ENCODE measurements at regions not wholly inside any gene's neighbourhood (a gene's known extent, or its start where the extent isn't known, plus 50 kb on each side); places are given as distances from the start of the nearest gene placed in this dataset.
A peak's percentile ranks its signal among the peaks of the same experiment; 100 is the strongest.
"Not testable (repeated sequence)": the region's sequence is repeated elsewhere in the genome, so short reads cannot be mapped to it uniquely, and the experiment has no call there.

DNA sequence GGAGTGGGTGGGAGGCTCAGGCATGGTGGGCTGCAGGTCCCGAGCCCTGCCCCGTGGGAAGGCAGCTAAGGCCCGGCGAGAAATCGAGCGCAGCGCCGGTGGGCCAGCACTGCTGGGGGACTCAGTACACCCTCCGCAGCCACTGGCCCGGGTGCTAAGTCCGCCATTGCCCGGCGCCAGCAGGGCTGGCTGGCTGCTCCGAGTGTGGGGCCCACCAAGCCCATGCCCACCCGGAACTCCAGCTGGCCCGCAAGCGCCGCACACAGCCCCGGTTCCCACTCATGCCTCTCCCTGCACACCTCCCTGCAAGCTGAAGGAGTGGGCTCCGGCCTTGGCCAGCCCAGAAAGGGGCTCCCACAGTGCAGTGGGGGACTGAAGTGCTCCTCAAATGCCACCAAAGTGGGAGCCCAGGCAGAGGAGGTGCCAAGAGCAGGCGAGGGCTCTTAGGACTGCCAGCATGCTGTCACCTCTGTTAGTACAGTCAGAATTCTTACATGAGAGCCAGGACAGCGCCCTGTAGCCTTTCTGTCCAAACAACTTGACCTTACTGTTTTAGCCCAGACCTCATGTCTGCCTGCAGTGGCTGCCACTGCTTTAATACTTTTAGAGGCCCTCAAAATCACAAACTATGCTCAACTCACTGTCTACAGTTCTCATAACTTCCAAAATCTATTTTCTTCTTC is 1117.9 kb downstream of the STIM2 start:
- H3K36me3 Mint-ChIP-seq, H3K27me3 Mint-ChIP-seq, H3K4me3 Mint-ChIP-seq, H3K4me1 Mint-ChIP-seq, H3K27ac Mint-ChIP-seq, H3K9me3 Mint-ChIP-seq: not testable (repeated sequence)

DNA sequence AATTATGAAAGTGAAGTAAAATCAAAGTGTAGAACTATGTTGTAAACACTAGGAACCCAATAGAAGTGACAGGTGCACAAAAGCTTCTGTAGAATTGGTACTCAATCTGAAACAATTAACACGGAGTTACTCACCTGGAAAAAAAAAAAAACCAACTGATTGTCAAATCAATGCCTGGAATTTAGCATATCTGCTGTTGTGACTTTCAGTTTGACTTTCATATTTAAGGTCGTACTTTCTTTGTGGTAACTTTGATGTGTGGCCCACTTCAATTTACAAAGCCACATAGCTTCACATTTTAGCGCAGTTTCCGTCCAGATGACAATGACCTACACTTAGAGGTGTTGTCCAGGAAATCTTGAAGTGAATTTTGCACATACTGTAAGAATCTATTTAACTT is 1124.9 kb downstream of the STIM2 start:
- peaks cover 8% of the 10 kb centered on the region for H3K9me3 Mint-ChIP-seq
- H3K4me1 Mint-ChIP-seq: no peaks in the 10 kb centered on the region
- H3K27ac Mint-ChIP-seq: no peak overlapping the region
- no peaks in the 10 kb centered on the region for H3K27me3 Mint-ChIP-seq
- no peaks in the 10 kb centered on the region for H3K36me3 Mint-ChIP-seq
- H3K4me3 Mint-ChIP-seq: no peak overlapping the region

GRCh38 chr4:27986476-27986875 is 1125.8 kb downstream of the STIM2 start:
- H3K36me3 Mint-ChIP-seq: no peaks in the 10 kb centered on the region
- H3K9me3 Mint-ChIP-seq: peaks cover 8% of the 10 kb centered on the region
- no peaks in the 10 kb centered on the region for H3K27me3 Mint-ChIP-seq

GRCh38 chr4:28001698-28002097 is 1141.1 kb downstream of the STIM2 start:
- Mint-ChIP-seq H3K4me1 (no peaks in the 10 kb centered on the region), H3K9me3 (peaks cover 19% of the 10 kb centered on the region)

More at GRCh38 chr4:27986476-27986875, 1125.8 kb downstream of the STIM2 start:
- no peaks in the 10 kb centered on the region for H3K4me1 Mint-ChIP-seq
- H3K4me3 Mint-ChIP-seq: no peak overlapping the region
- no peak overlapping the region for H3K27ac Mint-ChIP-seq

DNA sequence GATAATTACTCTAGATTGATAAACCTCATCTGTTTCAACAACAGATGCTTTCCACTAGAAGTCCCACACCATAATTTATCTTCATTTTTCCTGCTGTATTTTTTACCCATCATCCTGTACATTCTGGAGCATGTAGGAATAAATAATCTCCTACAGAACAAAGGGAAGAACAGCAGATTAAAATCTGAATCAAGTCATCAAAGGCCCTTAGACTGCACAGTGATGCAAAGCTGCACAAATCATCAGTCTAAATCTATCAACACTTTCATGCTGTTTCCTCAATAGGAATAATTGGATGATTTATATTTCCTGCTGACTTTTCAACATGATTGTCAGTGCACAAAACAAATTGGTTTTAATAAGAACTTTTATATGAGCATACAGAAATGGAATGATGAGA is 1143.9 kb downstream of the STIM2 start:
- no peaks in the 10 kb centered on the region for H3K27me3 Mint-ChIP-seq
- H3K9me3 Mint-ChIP-seq: peaks cover 8% of the 10 kb centered on the region
- no peak overlapping the region for H3K27ac Mint-ChIP-seq
- H3K36me3 Mint-ChIP-seq: no peaks in the 10 kb centered on the region
- no peak overlapping the region for H3K4me3 Mint-ChIP-seq
- no peaks in the 10 kb centered on the region for H3K4me1 Mint-ChIP-seq

More at GRCh38 chr4:28001698-28002097, 1141.1 kb downstream of the STIM2 start:
- no peaks in the 10 kb centered on the region for H3K27me3 Mint-ChIP-seq
- H3K4me3 Mint-ChIP-seq: no peak overlapping the region
- H3K27ac Mint-ChIP-seq: no peak overlapping the region
- H3K36me3 Mint-ChIP-seq: no peaks in the 10 kb centered on the region

DNA sequence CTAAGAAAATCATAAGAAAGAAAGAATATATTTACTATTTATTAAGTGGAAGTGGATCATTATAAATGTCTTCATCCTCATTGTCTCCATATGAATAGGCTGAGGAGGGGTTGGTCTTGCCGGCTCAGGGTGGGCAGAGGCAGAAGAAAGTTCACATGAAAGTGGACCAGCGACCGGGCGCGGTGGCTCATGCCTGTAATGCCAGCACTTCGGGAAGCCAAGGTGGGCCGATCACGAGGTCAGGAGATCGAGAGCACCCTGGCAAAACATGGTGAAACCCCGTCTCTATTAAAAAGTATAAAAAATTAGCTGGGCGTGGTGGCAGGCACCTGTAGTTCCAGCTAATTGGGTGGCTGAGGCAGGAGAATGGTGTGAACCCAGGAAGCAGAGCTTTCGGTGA is 1145.4 kb downstream of the STIM2 start:
- H3K4me1 Mint-ChIP-seq: no peaks in the 10 kb centered on the region
- H3K9me3 Mint-ChIP-seq: peaks cover 3% of the 10 kb centered on the region
- no peak overlapping the region for H3K4me3 Mint-ChIP-seq
- no peak overlapping the region for H3K27ac Mint-ChIP-seq
- no peaks in the 10 kb centered on the region for H3K36me3 Mint-ChIP-seq
- no peaks in the 10 kb centered on the region for H3K27me3 Mint-ChIP-seq

DNA sequence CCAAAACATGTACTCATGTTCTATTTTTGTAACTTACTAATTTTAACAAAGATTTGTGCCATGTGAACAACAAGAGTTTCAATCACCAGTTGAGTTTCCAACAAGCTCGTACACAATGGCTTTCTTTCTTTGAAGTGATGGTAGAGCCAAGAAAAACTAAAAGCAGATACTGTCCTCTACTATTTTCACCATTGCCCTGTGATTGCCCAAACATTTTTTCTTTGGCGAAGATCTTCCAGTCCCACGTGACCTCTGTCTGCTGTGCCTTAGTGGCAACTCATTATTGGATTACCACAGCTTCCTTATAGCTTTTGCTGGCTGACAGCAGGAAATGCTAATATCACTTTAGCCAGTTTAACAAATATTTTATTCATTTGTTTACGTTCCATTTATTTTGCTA is 1147.1 kb downstream of the STIM2 start:
- Mint-ChIP-seq H3K4me3 (no peak overlapping the region), H3K4me1 (no peaks in the 10 kb centered on the region), H3K27ac (no peak overlapping the region), H3K36me3 (no peaks in the 10 kb centered on the region), H3K9me3 (no peaks in the 10 kb centered on the region), H3K27me3 (no peaks in the 10 kb centered on the region)

DNA sequence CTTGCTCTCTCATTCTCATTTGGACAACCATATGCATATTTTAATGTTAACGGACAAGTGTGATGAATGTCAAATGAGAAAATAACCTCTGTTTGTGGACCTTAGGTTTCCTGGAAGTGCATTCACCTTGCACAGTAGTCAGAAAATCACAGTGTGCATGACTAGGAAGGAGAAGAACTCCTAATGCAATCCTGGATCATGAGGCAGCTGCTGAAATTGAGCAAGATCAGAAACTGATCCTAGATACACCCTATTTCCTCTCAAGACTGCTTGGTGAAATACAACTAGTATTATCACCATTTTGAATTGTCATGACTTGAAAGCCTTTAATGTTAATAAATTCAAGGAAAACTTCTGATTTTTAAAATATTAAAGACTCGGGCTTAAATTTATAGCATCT is 1148.9 kb downstream of the STIM2 start:
- Mint-ChIP-seq H3K27ac (no peak overlapping the region), H3K4me3 (no peak overlapping the region), H3K9me3 (no peaks in the 10 kb centered on the region), H3K27me3 (no peaks in the 10 kb centered on the region), H3K4me1 (no peaks in the 10 kb centered on the region), H3K36me3 (no peaks in the 10 kb centered on the region)

DNA sequence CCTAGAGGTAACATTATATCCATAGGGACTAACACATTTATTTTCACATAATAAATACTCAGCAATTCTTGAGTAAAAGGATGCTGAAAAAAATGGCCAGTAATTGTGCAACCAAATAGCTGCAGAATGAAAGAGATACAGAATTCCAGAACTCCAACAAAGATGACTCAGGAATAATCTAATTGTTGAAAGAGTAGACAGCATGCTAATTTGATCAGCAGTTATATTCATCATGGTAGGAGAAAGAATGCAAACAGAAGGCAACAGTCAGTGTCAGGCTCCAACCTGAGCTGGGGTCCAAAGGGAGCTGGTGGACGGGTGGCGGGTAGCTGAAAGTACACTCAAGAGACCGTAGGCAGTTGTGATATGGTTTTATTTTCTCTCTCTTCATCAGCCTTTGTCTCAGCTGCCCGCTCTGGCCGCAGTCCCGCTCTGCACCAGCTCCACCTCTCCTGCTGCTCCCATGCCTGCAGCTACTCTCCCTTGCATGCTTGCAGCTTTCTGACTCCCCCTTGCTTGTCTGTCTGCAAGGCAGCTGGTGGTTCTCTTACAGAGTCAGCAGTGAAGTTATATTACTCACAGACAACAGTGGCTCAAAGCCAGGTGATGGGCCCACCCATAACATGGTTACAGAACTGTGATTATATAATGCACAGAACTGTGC is 1150.1 kb downstream of the STIM2 start:
- Mint-ChIP-seq H3K36me3 (no peaks in the 10 kb centered on the region), H3K9me3 (no peaks in the 10 kb centered on the region), H3K27me3 (no peaks in the 10 kb centered on the region), H3K27ac (no peak overlapping the region), H3K4me1 (no peaks in the 10 kb centered on the region), H3K4me3 (no peak overlapping the region)

DNA sequence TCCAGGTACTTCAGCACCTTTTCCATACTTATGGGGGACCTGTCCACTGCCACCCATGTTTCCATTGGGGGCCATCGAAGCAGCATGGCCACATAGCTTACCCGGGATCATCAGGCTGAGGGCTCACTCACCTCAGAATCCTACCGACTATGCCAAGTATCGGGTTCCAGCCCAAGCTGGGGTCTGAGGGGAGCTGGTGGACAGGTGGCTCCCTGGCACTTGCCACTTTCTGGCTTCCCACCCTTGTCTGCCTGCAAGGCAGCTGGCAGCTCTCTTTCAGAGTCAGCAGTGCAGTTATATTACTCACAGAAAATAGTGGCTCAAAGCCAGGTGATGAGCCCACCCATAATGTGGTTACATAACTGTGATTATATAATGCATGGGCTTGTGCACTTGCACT is 1153.8 kb downstream of the STIM2 start:
- H3K27me3 Mint-ChIP-seq: no peaks in the 10 kb centered on the region
- H3K27ac Mint-ChIP-seq: no peak overlapping the region
- no peaks in the 10 kb centered on the region for H3K36me3 Mint-ChIP-seq
- no peaks in the 10 kb centered on the region for H3K4me1 Mint-ChIP-seq
- H3K9me3 Mint-ChIP-seq: peaks cover 3% of the 10 kb centered on the region
- H3K4me3 Mint-ChIP-seq: no peak overlapping the region

GRCh38 chr4:28015996-28016395 is 1155.4 kb downstream of the STIM2 start:
- Mint-ChIP-seq H3K27ac (no peak overlapping the region), H3K4me3 (no peak overlapping the region), H3K9me3 (peaks cover 7% of the 10 kb centered on the region), H3K36me3 (no peaks in the 10 kb centered on the region), H3K27me3 (no peaks in the 10 kb centered on the region), H3K4me1 (no peaks in the 10 kb centered on the region)

- not testable (repeated sequence) for H3K27ac Mint-ChIP-seq, H3K4me1 Mint-ChIP-seq, H3K36me3 Mint-ChIP-seq, H3K27me3 Mint-ChIP-seq, H3K4me3 Mint-ChIP-seq
- H3K9me3 Mint-ChIP-seq: peaks cover 15% of the 10 kb centered on the region
Measured at GRCh38 chr4:28038253-28038652, 1177.6 kb downstream of the STIM2 start.

- Mint-ChIP-seq H3K9me3 (peaks cover 7% of the 10 kb centered on the region), H3K4me1 (no peaks in the 10 kb centered on the region), H3K4me3 (no peak overlapping the region), H3K27me3 (no peaks in the 10 kb centered on the region), H3K36me3 (no peaks in the 10 kb centered on the region), H3K27ac (no peak overlapping the region)
Measured at GRCh38 chr4:28062562-28062961, 1201.9 kb downstream of the STIM2 start.

- Mint-ChIP-seq H3K4me3 (no peak overlapping the region), H3K4me1 (no peaks in the 10 kb centered on the region), H3K36me3 (no peaks in the 10 kb centered on the region), H3K27ac (peak overlapping the region; percentile 41), H3K9me3 (peaks cover 7% of the 10 kb centered on the region), H3K27me3 (no peaks in the 10 kb centered on the region)
Measured at GRCh38 chr4:28073860-28074555, 1213.4 kb downstream of the STIM2 start.

GRCh38 chr4:28075401-28075956 is 1214.8 kb downstream of the STIM2 start:
- H3K4me3 Mint-ChIP-seq: no peak overlapping the region
- no peaks in the 10 kb centered on the region for H3K27me3 Mint-ChIP-seq
- H3K9me3 Mint-ChIP-seq: peaks cover 10% of the 10 kb centered on the region
- no peak overlapping the region for H3K27ac Mint-ChIP-seq
- no peaks in the 10 kb centered on the region for H3K36me3 Mint-ChIP-seq
- no peaks in the 10 kb centered on the region for H3K4me1 Mint-ChIP-seq

DNA sequence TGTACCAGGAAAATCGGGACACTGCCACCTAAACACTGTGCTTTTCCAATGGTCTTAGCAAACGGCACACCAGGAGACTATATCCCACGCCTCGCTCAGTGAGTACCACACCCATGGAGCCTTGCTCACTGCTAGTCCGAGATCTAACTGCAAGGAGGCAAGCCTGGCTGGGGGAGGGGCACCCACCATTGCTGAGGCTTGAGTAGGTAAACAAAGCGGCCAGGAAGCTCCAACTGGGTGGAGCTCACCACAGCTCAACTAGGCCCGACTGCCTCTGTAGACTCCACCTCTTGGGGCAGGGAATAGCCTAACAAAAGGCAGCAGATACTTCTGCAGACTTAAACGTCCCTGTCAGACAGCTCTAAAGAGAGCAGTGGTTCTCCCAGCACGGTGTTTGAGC is 1216.6 kb downstream of the STIM2 start:
- not testable (repeated sequence) for H3K4me1 Mint-ChIP-seq, H3K27ac Mint-ChIP-seq, H3K27me3 Mint-ChIP-seq, H3K9me3 Mint-ChIP-seq, H3K4me3 Mint-ChIP-seq, H3K36me3 Mint-ChIP-seq

All from activated naive CD4-positive, alpha-beta T cell treated with anti-CD3 and anti-CD28 coated beads, Interleukin-2, amount 50 U/mL, for 24 hours (primary cell).